ENCODE measurements at regions not wholly inside any gene's neighbourhood (a gene's known extent, or its start where the extent isn't known, plus 50 kb on each side); places are given as distances from the start of the nearest gene placed in this dataset.

GRCh38 chr9:88074931-88075330 lies 63.3 kb downstream of the SPATA31C2 start:
- peaks cover 13% of the 10 kb centered on the region for H3K4me1 ChIP-seq (ENCODE audit: control insufficient read depth, insufficient read depth, low read depth, low read length)
- no peak overlapping the region for H2AK5ac ChIP-seq (ENCODE audit: low read length, severe bottlenecking)
- H2BK5ac ChIP-seq (ENCODE audit: low read depth, low read length, poor library complexity, severe bottlenecking) = no peak overlapping the region
- H3K4me2 ChIP-seq (ENCODE audit: low read length, poor library complexity, severe bottlenecking) = no peak overlapping the region
- H3K9me3 ChIP-seq (ENCODE audit: control insufficient read depth, low read length) = no peaks in the 10 kb centered on the region
- H3K79me1 ChIP-seq (replicated peaks; ENCODE audit: low read length, poor library complexity, severe bottlenecking) = no peaks in the 10 kb centered on the region
- peak overlapping the region in 1 of 2 experiments; percentile 66 for H3K18ac ChIP-seq (ENCODE audit: low read depth in 1 of 2, low read length in 2 of 2)
- no peak overlapping the region for H3K4me3 ChIP-seq (ENCODE audit: insufficient read depth in 1 of 2, low read depth in 1 of 2, low read length in 2 of 2)
- no peak for DNase-seq
- H3K36me3 ChIP-seq (ENCODE audit: control insufficient read depth in 1 of 2, insufficient read depth in 2 of 2, low read depth in 1 of 2, low read length in 2 of 2) = no peaks in the 10 kb centered on the region
- H3K9ac ChIP-seq (ENCODE audit: low read length) = no peak overlapping the region
- H2BK12ac ChIP-seq (ENCODE audit: low read length in 2 of 2) = no peak overlapping the region
- no peak overlapping the region for H4K91ac ChIP-seq (ENCODE audit: low read length)
- no peak overlapping the region for H3K23ac ChIP-seq (ENCODE audit: low read length in 2 of 2)
- no peak overlapping the region for H3K4ac ChIP-seq (ENCODE audit: low read depth in 1 of 2, low read length in 2 of 2)
- H3K27ac ChIP-seq (ENCODE audit: low read length, poor library complexity, severe bottlenecking) = no peak overlapping the region
- 100% methylated on average over 3 of the region's 5 CpGs for WGBS
- no peak overlapping the region for H2BK120ac ChIP-seq (ENCODE audit: low read depth, low read length)
- no peak overlapping the region for H3K14ac ChIP-seq (ENCODE audit: low read length in 2 of 2)
- H3K27me3 ChIP-seq (ENCODE audit: control insufficient read depth in 1 of 2, insufficient read depth in 1 of 2, low read length in 2 of 2) = peaks cover 0 to 37% of the 10 kb centered on the region in 2 experiments
- H4K8ac ChIP-seq (ENCODE audit: low read length) = no peak overlapping the region
- no peak overlapping the region for H2AFZ ChIP-seq (ENCODE audit: low read depth, low read length)
- no peak overlapping the region for H2BK15ac ChIP-seq (ENCODE audit: low read depth, poor library complexity, severe bottlenecking)

- Histone ChIP-seq H2BK5ac (ENCODE audit: low read depth, low read length, poor library complexity, severe bottlenecking) (no peak overlapping the region), H3K79me1 (replicated peaks; ENCODE audit: low read length, poor library complexity, severe bottlenecking) (no peaks in the 10 kb centered on the region), H3K23ac (ENCODE audit: low read length in 2 of 2) (no peak overlapping the region), H3K4ac (ENCODE audit: low read depth in 1 of 2, low read length in 2 of 2) (no peak overlapping the region), H2BK120ac (ENCODE audit: low read depth, low read length) (no peak overlapping the region), H3K4me2 (ENCODE audit: low read length, poor library complexity, severe bottlenecking) (no peak overlapping the region), H4K91ac (ENCODE audit: low read length) (no peak overlapping the region), H3K18ac (ENCODE audit: low read depth in 1 of 2, low read length in 2 of 2) (no peak overlapping the region), H2AFZ (ENCODE audit: low read depth, low read length) (no peak overlapping the region), H3K4me1 (ENCODE audit: control insufficient read depth, insufficient read depth, low read depth, low read length) (peaks cover 13% of the 10 kb centered on the region), H3K9ac (ENCODE audit: low read length) (no peak overlapping the region), H3K14ac (ENCODE audit: low read length in 2 of 2) (no peak overlapping the region), H2BK12ac (ENCODE audit: low read length in 2 of 2) (no peak overlapping the region), H2BK15ac (ENCODE audit: low read depth, poor library complexity, severe bottlenecking) (no peak overlapping the region), H3K9me3 (ENCODE audit: control insufficient read depth, low read length) (no peaks in the 10 kb centered on the region), H3K4me3 (ENCODE audit: insufficient read depth in 1 of 2, low read depth in 1 of 2, low read length in 2 of 2) (no peak overlapping the region), H3K27me3 (ENCODE audit: control insufficient read depth in 1 of 2, insufficient read depth in 1 of 2, low read length in 2 of 2) (peaks cover 0 to 33% of the 10 kb centered on the region in 2 experiments), H3K27ac (ENCODE audit: low read length, poor library complexity, severe bottlenecking) (no peak overlapping the region), H3K36me3 (ENCODE audit: control insufficient read depth in 1 of 2, insufficient read depth in 2 of 2, low read depth in 1 of 2, low read length in 2 of 2) (no peaks in the 10 kb centered on the region), H2AK5ac (ENCODE audit: low read length, severe bottlenecking) (no peak overlapping the region), H4K8ac (ENCODE audit: low read length) (no peak overlapping the region)
- WGBS = 92% methylated on average over 2 of the region's 2 CpGs
- no peak for DNase-seq
Observed at GRCh38 chr9:88072831-88073375, 65.4 kb downstream of the SPATA31C2 start.

- no peak overlapping the region for H3K4me2 ChIP-seq (ENCODE audit: low read length, poor library complexity, severe bottlenecking)
- DNase-seq = no peak
- no peaks in the 10 kb centered on the region for H3K36me3 ChIP-seq (ENCODE audit: control insufficient read depth in 1 of 2, insufficient read depth in 2 of 2, low read depth in 1 of 2, low read length in 2 of 2)
- H3K27ac ChIP-seq (ENCODE audit: low read length, poor library complexity, severe bottlenecking) = no peak overlapping the region
- no peak overlapping the region for H2BK12ac ChIP-seq (ENCODE audit: low read length in 2 of 2)
- no peak overlapping the region for H4K91ac ChIP-seq (ENCODE audit: low read length)
- no peak overlapping the region for H2BK5ac ChIP-seq (ENCODE audit: low read depth, low read length, poor library complexity, severe bottlenecking)
- no peak overlapping the region for H3K4ac ChIP-seq (ENCODE audit: low read depth in 1 of 2, low read length in 2 of 2)
- H4K8ac ChIP-seq (ENCODE audit: low read length) = no peak overlapping the region
- no peaks in the 10 kb centered on the region for H3K9me3 ChIP-seq (ENCODE audit: control insufficient read depth, low read length)
- H2AK5ac ChIP-seq (ENCODE audit: low read length, severe bottlenecking) = no peak overlapping the region
- H3K18ac ChIP-seq (ENCODE audit: low read depth in 1 of 2, low read length in 2 of 2) = no peak overlapping the region
- H3K27me3 ChIP-seq (ENCODE audit: control insufficient read depth in 1 of 2, insufficient read depth in 1 of 2, low read length in 2 of 2) = peaks cover 0 to 33% of the 10 kb centered on the region in 2 experiments
- WGBS = 70% methylated on average over 1 of the region's 2 CpGs
- H3K9ac ChIP-seq (ENCODE audit: low read length) = no peak overlapping the region
- H3K79me1 ChIP-seq (replicated peaks; ENCODE audit: low read length, poor library complexity, severe bottlenecking) = no peaks in the 10 kb centered on the region
- no peak overlapping the region for H2AFZ ChIP-seq (ENCODE audit: low read depth, low read length)
- H2BK15ac ChIP-seq (ENCODE audit: low read depth, poor library complexity, severe bottlenecking) = no peak overlapping the region
- H3K4me3 ChIP-seq (ENCODE audit: insufficient read depth in 1 of 2, low read depth in 1 of 2, low read length in 2 of 2) = no peak overlapping the region
- H3K23ac ChIP-seq (ENCODE audit: low read length in 2 of 2) = no peak overlapping the region
- H3K14ac ChIP-seq (ENCODE audit: low read length in 2 of 2) = no peak overlapping the region
- peaks cover 5% of the 10 kb centered on the region for H3K4me1 ChIP-seq (ENCODE audit: control insufficient read depth, insufficient read depth, low read depth, low read length)
- no peak overlapping the region for H2BK120ac ChIP-seq (ENCODE audit: low read depth, low read length)
Observed at GRCh38 chr9:88071331-88071730, 66.9 kb downstream of the SPATA31C2 start.

- Histone ChIP-seq H2BK15ac (ENCODE audit: low read depth, poor library complexity, severe bottlenecking) (no peak overlapping the region), H3K36me3 (ENCODE audit: control insufficient read depth in 1 of 2, insufficient read depth in 2 of 2, low read depth in 1 of 2, low read length in 2 of 2) (no peaks in the 10 kb centered on the region), H3K4me1 (ENCODE audit: control insufficient read depth, insufficient read depth, low read depth, low read length) (peaks cover 2% of the 10 kb centered on the region), H2BK5ac (ENCODE audit: low read depth, low read length, poor library complexity, severe bottlenecking) (no peak overlapping the region), H2BK12ac (ENCODE audit: low read length in 2 of 2) (no peak overlapping the region), H4K8ac (ENCODE audit: low read length) (no peak overlapping the region), H3K79me1 (replicated peaks; ENCODE audit: low read length, poor library complexity, severe bottlenecking) (no peaks in the 10 kb centered on the region), H3K23ac (ENCODE audit: low read length in 2 of 2) (no peak overlapping the region), H3K18ac (ENCODE audit: low read depth in 1 of 2, low read length in 2 of 2) (no peak overlapping the region), H3K4me2 (ENCODE audit: low read length, poor library complexity, severe bottlenecking) (no peak overlapping the region), H2AFZ (ENCODE audit: low read depth, low read length) (no peak overlapping the region), H2BK120ac (ENCODE audit: low read depth, low read length) (no peak overlapping the region), H3K27me3 (ENCODE audit: control insufficient read depth in 1 of 2, insufficient read depth in 1 of 2, low read length in 2 of 2) (peaks cover 0 to 22% of the 10 kb centered on the region in 2 experiments), H3K9ac (ENCODE audit: low read length) (no peak overlapping the region), H3K27ac (ENCODE audit: low read length, poor library complexity, severe bottlenecking) (no peak overlapping the region), H4K91ac (ENCODE audit: low read length) (no peak overlapping the region), H3K14ac (ENCODE audit: low read length in 2 of 2) (no peak overlapping the region), H3K4ac (ENCODE audit: low read depth in 1 of 2, low read length in 2 of 2) (no peak overlapping the region), H2AK5ac (ENCODE audit: low read length, severe bottlenecking) (no peak overlapping the region), H3K4me3 (ENCODE audit: insufficient read depth in 1 of 2, low read depth in 1 of 2, low read length in 2 of 2) (no peak overlapping the region), H3K9me3 (ENCODE audit: control insufficient read depth, low read length) (no peaks in the 10 kb centered on the region)
- DNase-seq = no peak
- WGBS = 94% methylated on average over 2 of the region's 3 CpGs
Observed at GRCh38 chr9:88065619-88066018, 72.7 kb downstream of the SPATA31C2 start.

Measured in mesenchymal stem cell (in vitro differentiated cells and primary cell).